GM12878 (cell line): ENCODE measurements at regions not wholly inside any gene's neighbourhood (a gene's known extent, or its start where the extent isn't known, plus 50 kb on each side); places are given as distances from the start of the nearest gene placed in this dataset.

Source experiments
- ATAC-seq: fragments of 200-7000 bp; cut with Tn5 transposase; 3 replicates; pipeline ENCODE4 v1.9.1; 2020; ENCODE audit warnings: mild to moderate bottlenecking, moderate library complexity
- BruUV-seq: library from RNA; stranded (reverse); fragments of 400-500 nt; replicated peaks from 2 replicates; lab custom pipeline; 2021; lab: Mats Ljungman, UMichigan
- CTCF ChIA-PET: fragments of 300-600 bp; sonication (Branson Sonifier 250); formaldehyde crosslinking; extraction: SDS; loops from one replicate; lab custom pipeline; 2021; ENCODE audit warnings: inconsistent platforms; lab: Yijun Ruan, JAX
- POLR2A ChIA-PET: fragments of 350-600 bp; formaldehyde crosslinking; extraction: SDS; loops from one replicate; lab custom pipeline; 2021; ENCODE audit warnings: inconsistent platforms; lab: Charles Lee
- RAD21 ChIA-PET: fragments of 300-600 bp; sonication (Branson Sonifier 250); formaldehyde crosslinking; loops from one replicate; lab custom pipeline; 2023; ENCODE audit warnings: antibody characterized with exemption; ENCODE audit not compliant: unreplicated experiment; lab: Charles Lee
- SMC1A ChIA-PET: fragments of 300-600 bp; sonication (Branson Sonifier 250); formaldehyde crosslinking; loops from one replicate; lab custom pipeline; 2023; ENCODE audit not compliant: unreplicated experiment, uncharacterized antibody; lab: Charles Lee
- DNase-seq: peaks from one replicate; pipeline ENCODE4 v3.0.0-alpha.2; 2011; ENCODE audit warnings: low read depth, low spot score
- FAIRE-seq: peaks from 3 replicates; lab custom pipeline; 2011; peaks lifted over from hg19 to GRCh38; lab: Jason Lieb, UNC
- H2AFZ ChIP-seq: 2 replicates; pipeline ENCODE4 v1.6.0; 2011; ENCODE audit warnings: low read depth, low read length, control low read depth; ENCODE audit not compliant: control insufficient read depth
- H3K27ac ChIP-seq: 2 replicates; pipeline ENCODE4 v1.5.1; 2011; ENCODE audit warnings: control low read depth; ENCODE audit not compliant: control insufficient read depth, insufficient read depth
- H3K27me3 ChIP-seq, 2 experiments: replicated peaks in 1 of 2; 2 replicates each; pipeline versions ENCODE4 v1.6.0 to v1.6.1; 2011; ENCODE audit warnings: low read length in 1 of 2; ENCODE audit not compliant: control insufficient read depth in 2 of 2, insufficient read depth in 2 of 2
- H3K36me3 ChIP-seq, 2 experiments: 2 replicates each; pipeline ENCODE4 v1.5.1; 2011; ENCODE audit warnings: low read length in 1 of 2; ENCODE audit not compliant: control insufficient read depth in 2 of 2, insufficient read depth in 2 of 2
- H3K4me1 ChIP-seq: 2 replicates; pipeline ENCODE4 v1.6.1; 2011; ENCODE audit warnings: mild to moderate bottlenecking, low read length, moderate library complexity, mixed read lengths; ENCODE audit not compliant: control insufficient read depth, insufficient read depth
- H3K4me2 ChIP-seq: 2 replicates; pipeline ENCODE4 v1.6.0; 2011; ENCODE audit warnings: control low read depth; ENCODE audit not compliant: control insufficient read depth, insufficient read depth
- H3K4me3 ChIP-seq: fragments of 200-600 bp; sonication (generic); 2 replicates; pipeline ENCODE4 v1.5.1; 2016
- H3K79me2 ChIP-seq: 2 replicates; pipeline ENCODE4 v1.6.0; 2011; ENCODE audit warnings: low read length; ENCODE audit not compliant: control insufficient read depth, insufficient read depth
- H3K9ac ChIP-seq: 2 replicates; pipeline ENCODE4 v1.8.0; 2011; ENCODE audit warnings: low read length, control low read depth, mixed read lengths; ENCODE audit not compliant: control insufficient read depth, insufficient read depth
- H3K9me3 ChIP-seq: replicated peaks from 3 replicates; pipeline ENCODE4 v1.5.1; 2011; ENCODE audit warnings: mild to moderate bottlenecking, low read length; ENCODE audit not compliant: control insufficient read depth, insufficient read depth
- H4K20me1 ChIP-seq: 2 replicates; pipeline ENCODE4 v1.6.0; 2011; ENCODE audit not compliant: control insufficient read depth, insufficient read depth
- ATF7 ChIP-seq: fragments of 450-650 bp; IDR thresholded peaks from 2 replicates; pipeline ENCODE4 v1.6.1; 2016; ENCODE audit warnings: low read depth, mild to moderate bottlenecking
- MEF2B ChIP-seq: fragments of 450-650 bp; IDR thresholded peaks from 2 replicates; pipeline ENCODE4 v1.6.1; 2018; ENCODE audit warnings: mild to moderate bottlenecking, moderate library complexity; ENCODE audit not compliant: partially characterized antibody, poor library complexity, severe bottlenecking
- RAD51 ChIP-seq: fragments of 450-650 bp; IDR thresholded peaks from 2 replicates; pipeline ENCODE4 v1.6.1; 2016; ENCODE audit warnings: moderate library complexity, mild to moderate bottlenecking, inconsistent platforms
- WGBS: methylation state at CpG from one replicate; pipeline ENCODE4 v1.1.6; 2016; ENCODE audit warnings: low lambda C conversion rate; ENCODE audit not compliant: insufficient replicate concordance, insufficient coverage; ENCODE audit errors: missing lambda C conversion rate; 5-methylcytosine and 5-hydroxymethylcytosine counted together
- in situ Hi-C: fragments of 300-500 bp; cut with MboI; formaldehyde crosslinking; loops from 9 replicates; pipeline ENCODE4 v1.14.3; 2018; ENCODE audit warnings: mixed read lengths
- intact Hi-C: fragments of 100-400 bp; cut with micrococcal nuclease; formaldehyde crosslinking; loops from one replicate; pipeline ENCODE4 v1.14.2; 2022; ENCODE audit not compliant: unreplicated experiment
- TF ChIP-seq, protein P1 (sequence below): fragments of 450-650 bp; formaldehyde crosslinking; IDR thresholded peaks from 2 replicates; pipeline ENCODE4 v1.4.0; 2020; ENCODE audit warnings: mild to moderate bottlenecking, moderate library complexity
- TF ChIP-seq, protein P2 (sequence below): fragments of 450-650 bp; IDR thresholded peaks from 2 replicates; pipeline ENCODE4 v1.6.1; 2016; ENCODE audit warnings: mild to moderate bottlenecking
- TF ChIP-seq, protein P3 (sequence below): IDR thresholded peaks from 2 replicates; pipeline ENCODE4 v1.6.1; 2011; ENCODE audit warnings: borderline replicate concordance, low read depth, mild to moderate bottlenecking, moderate library complexity, low read length; ENCODE audit not compliant: insufficient read depth, poor library complexity, severe bottlenecking
- TF ChIP-seq, protein P4 (sequence below): IDR thresholded peaks from 2 replicates; pipeline ENCODE4 v1.6.1; 2012; ENCODE audit warnings: low read length, inconsistent platforms

DNA sequence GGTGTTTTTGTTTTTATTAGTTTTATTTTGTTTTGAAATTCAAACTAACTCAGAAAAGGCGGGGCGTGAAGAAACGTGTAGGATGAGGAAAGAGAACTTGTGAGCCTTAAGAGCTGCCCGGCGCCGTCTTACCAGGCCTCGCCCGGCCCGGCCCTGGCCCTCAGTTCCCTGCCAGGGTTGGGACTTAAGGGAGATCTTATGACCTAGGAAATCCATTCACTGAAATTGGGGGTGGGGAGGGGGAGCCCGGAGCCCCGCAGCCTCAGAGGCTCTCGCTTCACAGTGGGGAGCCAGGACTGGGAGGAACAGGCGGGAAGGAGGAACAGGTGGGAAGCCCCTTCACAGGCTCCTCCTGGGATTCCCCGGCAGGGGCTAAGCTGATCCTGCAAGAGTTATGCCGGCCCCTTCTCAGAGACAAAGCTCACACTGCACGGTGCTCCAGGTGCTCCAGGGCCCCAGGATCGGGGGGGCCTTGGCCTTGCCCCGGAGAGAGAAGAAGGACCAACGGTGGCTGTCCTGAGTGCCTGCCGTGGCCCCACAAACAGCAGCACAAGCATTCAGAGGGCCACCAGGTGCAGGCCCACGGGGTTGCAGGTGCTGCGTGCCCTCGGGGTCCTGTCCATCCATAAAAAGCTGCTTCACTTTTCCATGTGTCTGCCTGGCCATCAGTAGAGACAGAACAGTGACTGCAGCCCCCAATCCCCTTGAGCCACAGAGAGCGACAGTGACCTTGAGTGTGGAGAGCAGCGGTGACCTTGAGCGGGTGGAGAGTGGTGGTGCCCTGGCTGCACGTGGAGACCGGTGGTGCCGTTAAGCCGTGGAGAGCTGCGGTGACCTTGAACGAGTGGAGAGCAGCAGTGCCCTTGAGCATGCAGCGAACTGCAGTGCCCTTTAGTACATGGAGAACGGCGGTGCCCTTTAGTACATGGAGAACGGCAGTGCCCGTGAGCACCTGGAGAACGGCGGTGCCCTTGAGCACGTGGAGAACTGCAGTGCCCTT, 152.7 kb downstream of the DLL1 start:
- no peak for FAIRE-seq
- no peak overlapping the region for H3K4me2 ChIP-seq
- no peaks in the 10 kb centered on the region for H3K4me1 ChIP-seq
- POLR2A ChIA-PET, result no interaction called here
- H3K27me3 ChIP-seq, result no peaks in the 10 kb centered on the region
- CTCF ChIA-PET, result no interaction called here
- TF ChIP-seq, protein P1, sequence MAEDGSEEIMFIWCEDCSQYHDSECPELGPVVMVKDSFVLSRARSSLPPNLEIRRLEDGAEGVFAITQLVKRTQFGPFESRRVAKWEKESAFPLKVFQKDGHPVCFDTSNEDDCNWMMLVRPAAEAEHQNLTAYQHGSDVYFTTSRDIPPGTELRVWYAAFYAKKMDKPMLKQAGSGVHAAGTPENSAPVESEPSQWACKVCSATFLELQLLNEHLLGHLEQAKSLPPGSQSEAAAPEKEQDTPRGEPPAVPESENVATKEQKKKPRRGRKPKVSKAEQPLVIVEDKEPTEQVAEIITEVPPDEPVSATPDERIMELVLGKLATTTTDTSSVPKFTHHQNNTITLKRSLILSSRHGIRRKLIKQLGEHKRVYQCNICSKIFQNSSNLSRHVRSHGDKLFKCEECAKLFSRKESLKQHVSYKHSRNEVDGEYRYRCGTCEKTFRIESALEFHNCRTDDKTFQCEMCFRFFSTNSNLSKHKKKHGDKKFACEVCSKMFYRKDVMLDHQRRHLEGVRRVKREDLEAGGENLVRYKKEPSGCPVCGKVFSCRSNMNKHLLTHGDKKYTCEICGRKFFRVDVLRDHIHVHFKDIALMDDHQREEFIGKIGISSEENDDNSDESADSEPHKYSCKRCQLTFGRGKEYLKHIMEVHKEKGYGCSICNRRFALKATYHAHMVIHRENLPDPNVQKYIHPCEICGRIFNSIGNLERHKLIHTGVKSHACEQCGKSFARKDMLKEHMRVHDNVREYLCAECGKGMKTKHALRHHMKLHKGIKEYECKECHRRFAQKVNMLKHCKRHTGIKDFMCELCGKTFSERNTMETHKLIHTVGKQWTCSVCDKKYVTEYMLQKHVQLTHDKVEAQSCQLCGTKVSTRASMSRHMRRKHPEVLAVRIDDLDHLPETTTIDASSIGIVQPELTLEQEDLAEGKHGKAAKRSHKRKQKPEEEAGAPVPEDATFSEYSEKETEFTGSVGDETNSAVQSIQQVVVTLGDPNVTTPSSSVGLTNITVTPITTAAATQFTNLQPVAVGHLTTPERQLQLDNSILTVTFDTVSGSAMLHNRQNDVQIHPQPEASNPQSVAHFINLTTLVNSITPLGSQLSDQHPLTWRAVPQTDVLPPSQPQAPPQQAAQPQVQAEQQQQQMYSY (CRISPR knock-in tag), result no peak
- TF ChIP-seq RAD51 (no peak), MEF2B (no peak), ATF7 (no peak)
- TF ChIP-seq, protein P2, sequence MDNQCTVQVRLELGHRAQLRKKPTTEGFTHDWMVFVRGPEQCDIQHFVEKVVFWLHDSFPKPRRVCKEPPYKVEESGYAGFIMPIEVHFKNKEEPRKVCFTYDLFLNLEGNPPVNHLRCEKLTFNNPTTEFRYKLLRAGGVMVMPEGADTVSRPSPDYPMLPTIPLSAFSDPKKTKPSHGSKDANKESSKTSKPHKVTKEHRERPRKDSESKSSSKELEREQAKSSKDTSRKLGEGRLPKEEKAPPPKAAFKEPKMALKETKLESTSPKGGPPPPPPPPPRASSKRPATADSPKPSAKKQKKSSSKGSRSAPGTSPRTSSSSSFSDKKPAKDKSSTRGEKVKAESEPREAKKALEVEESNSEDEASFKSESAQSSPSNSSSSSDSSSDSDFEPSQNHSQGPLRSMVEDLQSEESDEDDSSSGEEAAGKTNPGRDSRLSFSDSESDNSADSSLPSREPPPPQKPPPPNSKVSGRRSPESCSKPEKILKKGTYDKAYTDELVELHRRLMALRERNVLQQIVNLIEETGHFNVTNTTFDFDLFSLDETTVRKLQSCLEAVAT, result no peak
- TF ChIP-seq, protein P3, sequence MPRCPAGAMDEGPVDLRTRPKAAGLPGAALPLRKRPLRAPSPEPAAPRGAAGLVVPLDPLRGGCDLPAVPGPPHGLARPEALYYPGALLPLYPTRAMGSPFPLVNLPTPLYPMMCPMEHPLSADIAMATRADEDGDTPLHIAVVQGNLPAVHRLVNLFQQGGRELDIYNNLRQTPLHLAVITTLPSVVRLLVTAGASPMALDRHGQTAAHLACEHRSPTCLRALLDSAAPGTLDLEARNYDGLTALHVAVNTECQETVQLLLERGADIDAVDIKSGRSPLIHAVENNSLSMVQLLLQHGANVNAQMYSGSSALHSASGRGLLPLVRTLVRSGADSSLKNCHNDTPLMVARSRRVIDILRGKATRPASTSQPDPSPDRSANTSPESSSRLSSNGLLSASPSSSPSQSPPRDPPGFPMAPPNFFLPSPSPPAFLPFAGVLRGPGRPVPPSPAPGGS, result no peak
- TF ChIP-seq, protein P4, sequence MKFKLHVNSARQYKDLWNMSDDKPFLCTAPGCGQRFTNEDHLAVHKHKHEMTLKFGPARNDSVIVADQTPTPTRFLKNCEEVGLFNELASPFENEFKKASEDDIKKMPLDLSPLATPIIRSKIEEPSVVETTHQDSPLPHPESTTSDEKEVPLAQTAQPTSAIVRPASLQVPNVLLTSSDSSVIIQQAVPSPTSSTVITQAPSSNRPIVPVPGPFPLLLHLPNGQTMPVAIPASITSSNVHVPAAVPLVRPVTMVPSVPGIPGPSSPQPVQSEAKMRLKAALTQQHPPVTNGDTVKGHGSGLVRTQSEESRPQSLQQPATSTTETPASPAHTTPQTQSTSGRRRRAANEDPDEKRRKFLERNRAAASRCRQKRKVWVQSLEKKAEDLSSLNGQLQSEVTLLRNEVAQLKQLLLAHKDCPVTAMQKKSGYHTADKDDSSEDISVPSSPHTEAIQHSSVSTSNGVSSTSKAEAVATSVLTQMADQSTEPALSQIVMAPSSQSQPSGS, result no peak
- TF ChIP-seq, all 136 proteins: peak for 0
- RAD21 ChIA-PET, result no interaction called here
- no peaks in the 10 kb centered on the region for H3K36me3 ChIP-seq
- ATAC-seq (no peak), DNase-seq (no peak)
- no TSS peak for BruUV-seq
- H3K27ac ChIP-seq, result no peak overlapping the region
- in situ Hi-C loops (no loop called here), intact Hi-C loops (no loop called here)
- no peak overlapping the region for H3K4me3 ChIP-seq
- no peak overlapping the region for H2AFZ ChIP-seq
- whole genome bisulfite sequencing, result 73% methylated on average over 40 of the region's 40 CpGs
- H3K79me2 ChIP-seq, result no peaks in the 10 kb centered on the region
- H3K9ac ChIP-seq, result no peak overlapping the region
- SMC1A ChIA-PET, result no interaction called here
- no peaks in the 10 kb centered on the region for H4K20me1 ChIP-seq
- no peaks in the 10 kb centered on the region; the same call in 2 of the 3 replicates for H3K9me3 ChIP-seq
